ENCODE measurements at regions not wholly inside any gene's neighbourhood (a gene's known extent, or its start where the extent isn't known, plus 50 kb on each side); places are given as distances from the start of the nearest gene placed in this dataset.

DNA sequence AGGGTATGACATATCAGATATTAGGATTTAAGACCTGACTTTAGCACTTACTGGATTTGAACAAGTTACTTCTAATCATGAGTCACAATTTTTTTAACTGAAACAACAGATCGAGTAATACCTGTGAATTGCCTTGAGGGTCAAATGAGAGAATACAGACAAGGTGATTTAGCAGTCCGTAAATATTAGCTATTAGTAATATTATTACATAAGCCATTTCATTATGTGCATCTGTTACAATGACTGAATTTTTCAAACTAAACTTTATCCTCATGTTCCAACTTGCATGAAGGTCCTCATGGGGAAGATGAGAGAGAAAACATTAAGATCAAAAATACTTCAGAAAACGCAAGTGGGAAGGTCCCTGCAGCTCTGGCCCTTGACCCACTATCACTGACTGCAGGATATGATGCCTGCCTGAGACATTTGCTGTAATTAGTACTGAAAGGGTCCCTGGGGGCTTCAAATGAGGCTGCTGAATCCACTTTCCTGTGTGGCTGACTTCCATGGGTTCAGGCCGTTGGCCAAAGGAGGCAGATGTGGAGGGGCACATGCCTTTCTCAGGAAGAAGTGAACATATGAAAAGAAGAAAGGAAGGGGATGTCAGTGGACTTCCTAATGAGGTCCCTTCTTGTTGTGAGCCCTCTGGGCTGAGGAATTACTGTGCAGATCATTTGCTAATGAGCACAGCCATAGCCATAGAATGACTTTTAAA lies 441.7 kb downstream of the CDH11 start:
- Histone ChIP-seq H3F3A (ENCODE audit: insufficient read depth, low read length, poor library complexity, severe bottlenecking) (no peaks in the 10 kb centered on the region), H3K4me3 (ENCODE audit: low read length) (no peak overlapping the region), H3K9me2 (ENCODE audit: insufficient read depth, low read length) (no peaks in the 10 kb centered on the region), H3K27ac (ENCODE audit: low read length) (no peak overlapping the region), H3K36me3 (ENCODE audit: insufficient read depth, low read length) (no peaks in the 10 kb centered on the region), H3K79me2 (replicated peaks; ENCODE audit: insufficient read depth, low read length) (no peaks in the 10 kb centered on the region), H2AFZ (ENCODE audit: low read depth, low read length) (no peak overlapping the region), H3K4me2 (ENCODE audit: low read length) (no peak overlapping the region), H3K9ac (ENCODE audit: low read length) (no peak overlapping the region), H4K20me1 (ENCODE audit: insufficient read depth) (no peaks in the 10 kb centered on the region), H3K9me3 (ENCODE audit: low read length) (no peaks in the 10 kb centered on the region), H3K27me3 (ENCODE audit: insufficient read depth, low read depth, low read length) (no peaks in the 10 kb centered on the region)
- TF ChIP-seq EP300 (conservative IDR thresholded peaks at IDR 0.05; ENCODE audit: poor library complexity, severe bottlenecking) (no peak), CTCF (IDR thresholded peaks at IDR 0.05; ENCODE audit: poor library complexity, severe bottlenecking) (no peak), TAF1 (IDR thresholded peaks at IDR 0.05; ENCODE audit: low read depth) (no peak), POLR2AphosphoS5 (IDR thresholded peaks at IDR 0.05) (no peak), EZH2 (IDR thresholded peaks at IDR 0.05; ENCODE audit: borderline replicate concordance, insufficient read depth, low read length, poor library complexity, severe bottlenecking) (no peak), MXI1 (conservative IDR thresholded peaks at IDR 0.05; ENCODE audit: poor library complexity, severe bottlenecking) (no peak), RAD21 (conservative IDR thresholded peaks at IDR 0.05) (no peak), SMC3 (conservative IDR thresholded peaks at IDR 0.05; ENCODE audit: poor library complexity) (no peak)
- TF ChIP-seq, protein P1, sequence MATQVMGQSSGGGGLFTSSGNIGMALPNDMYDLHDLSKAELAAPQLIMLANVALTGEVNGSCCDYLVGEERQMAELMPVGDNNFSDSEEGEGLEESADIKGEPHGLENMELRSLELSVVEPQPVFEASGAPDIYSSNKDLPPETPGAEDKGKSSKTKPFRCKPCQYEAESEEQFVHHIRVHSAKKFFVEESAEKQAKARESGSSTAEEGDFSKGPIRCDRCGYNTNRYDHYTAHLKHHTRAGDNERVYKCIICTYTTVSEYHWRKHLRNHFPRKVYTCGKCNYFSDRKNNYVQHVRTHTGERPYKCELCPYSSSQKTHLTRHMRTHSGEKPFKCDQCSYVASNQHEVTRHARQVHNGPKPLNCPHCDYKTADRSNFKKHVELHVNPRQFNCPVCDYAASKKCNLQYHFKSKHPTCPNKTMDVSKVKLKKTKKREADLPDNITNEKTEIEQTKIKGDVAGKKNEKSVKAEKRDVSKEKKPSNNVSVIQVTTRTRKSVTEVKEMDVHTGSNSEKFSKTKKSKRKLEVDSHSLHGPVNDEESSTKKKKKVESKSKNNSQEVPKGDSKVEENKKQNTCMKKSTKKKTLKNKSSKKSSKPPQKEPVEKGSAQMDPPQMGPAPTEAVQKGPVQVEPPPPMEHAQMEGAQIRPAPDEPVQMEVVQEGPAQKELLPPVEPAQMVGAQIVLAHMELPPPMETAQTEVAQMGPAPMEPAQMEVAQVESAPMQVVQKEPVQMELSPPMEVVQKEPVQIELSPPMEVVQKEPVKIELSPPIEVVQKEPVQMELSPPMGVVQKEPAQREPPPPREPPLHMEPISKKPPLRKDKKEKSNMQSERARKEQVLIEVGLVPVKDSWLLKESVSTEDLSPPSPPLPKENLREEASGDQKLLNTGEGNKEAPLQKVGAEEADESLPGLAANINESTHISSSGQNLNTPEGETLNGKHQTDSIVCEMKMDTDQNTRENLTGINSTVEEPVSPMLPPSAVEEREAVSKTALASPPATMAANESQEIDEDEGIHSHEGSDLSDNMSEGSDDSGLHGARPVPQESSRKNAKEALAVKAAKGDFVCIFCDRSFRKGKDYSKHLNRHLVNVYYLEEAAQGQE (IDR thresholded peaks at IDR 0.05; ENCODE audit: borderline replicate concordance), result no peak

DNA sequence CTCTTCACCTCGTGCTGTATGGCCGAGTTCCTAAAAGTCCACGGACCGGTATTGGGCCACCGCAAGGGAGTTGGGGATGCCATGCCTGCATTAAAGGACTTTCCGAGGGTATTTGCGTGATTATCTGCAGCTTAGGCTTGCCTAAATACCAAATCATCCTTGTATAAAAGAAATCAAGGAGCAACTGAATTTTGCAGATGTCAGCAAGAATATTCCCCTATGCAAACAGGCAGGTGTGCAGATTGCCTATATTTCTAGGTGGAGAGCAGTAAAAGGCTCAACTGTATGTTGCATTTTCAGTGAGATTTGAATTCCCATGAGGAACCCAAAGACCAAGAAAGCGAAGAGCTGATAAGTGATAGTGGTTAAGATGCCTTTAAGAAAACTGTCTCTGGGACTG lies 452.3 kb downstream of the CDH11 start:
- no peak overlapping the region for H3K4me3 ChIP-seq (ENCODE audit: low read length)

More for the DNA sequence above, 452.3 kb downstream of the CDH11 start:
- no peaks in the 10 kb centered on the region for H3K9me2 ChIP-seq (ENCODE audit: insufficient read depth, low read length)
- no peaks in the 10 kb centered on the region for H3K27me3 ChIP-seq (ENCODE audit: insufficient read depth, low read depth, low read length)
- no peaks in the 10 kb centered on the region for H3K9me3 ChIP-seq (ENCODE audit: low read length)
- H3F3A ChIP-seq (ENCODE audit: insufficient read depth, low read length, poor library complexity, severe bottlenecking), result no peaks in the 10 kb centered on the region
- no peaks in the 10 kb centered on the region for H3K36me3 ChIP-seq (ENCODE audit: insufficient read depth, low read length)
- no peaks in the 10 kb centered on the region for H4K20me1 ChIP-seq (ENCODE audit: insufficient read depth)
- no peak overlapping the region for H3K4me2 ChIP-seq (ENCODE audit: low read length)
- no peaks in the 10 kb centered on the region for H3K79me2 ChIP-seq (replicated peaks; ENCODE audit: insufficient read depth, low read length)
- TF ChIP-seq CTCF (IDR thresholded peaks at IDR 0.05; ENCODE audit: poor library complexity, severe bottlenecking) (no peak), EZH2 (IDR thresholded peaks at IDR 0.05; ENCODE audit: borderline replicate concordance, insufficient read depth, low read length, poor library complexity, severe bottlenecking) (no peak), POLR2AphosphoS5 (IDR thresholded peaks at IDR 0.05) (no peak), RAD21 (conservative IDR thresholded peaks at IDR 0.05) (no peak)
- TF ChIP-seq, protein P1 (IDR thresholded peaks at IDR 0.05; ENCODE audit: borderline replicate concordance), result no peak
- H2AFZ ChIP-seq (ENCODE audit: low read depth, low read length), result no peak overlapping the region
- H3K27ac ChIP-seq (ENCODE audit: low read length), result no peak overlapping the region
- H3K9ac ChIP-seq (ENCODE audit: low read length), result no peak overlapping the region
